Ovary (tissue), 3 donors: ENCODE measurements at regions not wholly inside any gene's neighbourhood (a gene's known extent, or its start where the extent isn't known, plus 50 kb on each side); places are given as distances from the start of the nearest gene placed in this dataset.

Experiments
- CTCF ChIP-seq, 3 donors: fragments of 450-650 bp in 2 of 3; fragments of 200-600 bp in 1 of 3; IDR thresholded peaks; one replicate each; pipeline versions ENCODE4 v1.5.1 to v1.8.0; 2016 to 2022; ENCODE audit warnings: antibody characterized with exemption in 3 of 3, mild to moderate bottlenecking in 1 of 3
- POLR2A ChIP-seq: fragments of 450-650 bp; IDR thresholded peaks from one replicate; pipeline ENCODE4 v1.6.1; 2017; ENCODE audit warnings: antibody characterized with exemption, mild to moderate bottlenecking, moderate library complexity
- donor health status: DM: no; HTN: no; CAD: no.

- TF ChIP-seq POLR2A (no peak), CTCF (IDR thresholded peaks at IDR 0.05) (no peak)
Observed at GRCh38 chr6:51214442-51214841, 395.8 kb downstream of the TFAP2B start.
